HG02759 (cell line): ENCODE measurements at regions not wholly inside any gene's neighbourhood (a gene's known extent, or its start where the extent isn't known, plus 50 kb on each side); places are given as distances from the start of the nearest gene placed in this dataset.
A peak's percentile ranks its signal among the peaks of the same experiment; 100 is the strongest.

Experiments used
- ATAC-seq: cut with Tn5 transposase; IDR thresholded peaks from one replicate; pipeline ENCODE4 v1.9.1; 2021; ENCODE audit warnings: mild to moderate bottlenecking, moderate library complexity; ENCODE audit not compliant: unreplicated experiment

DNA sequence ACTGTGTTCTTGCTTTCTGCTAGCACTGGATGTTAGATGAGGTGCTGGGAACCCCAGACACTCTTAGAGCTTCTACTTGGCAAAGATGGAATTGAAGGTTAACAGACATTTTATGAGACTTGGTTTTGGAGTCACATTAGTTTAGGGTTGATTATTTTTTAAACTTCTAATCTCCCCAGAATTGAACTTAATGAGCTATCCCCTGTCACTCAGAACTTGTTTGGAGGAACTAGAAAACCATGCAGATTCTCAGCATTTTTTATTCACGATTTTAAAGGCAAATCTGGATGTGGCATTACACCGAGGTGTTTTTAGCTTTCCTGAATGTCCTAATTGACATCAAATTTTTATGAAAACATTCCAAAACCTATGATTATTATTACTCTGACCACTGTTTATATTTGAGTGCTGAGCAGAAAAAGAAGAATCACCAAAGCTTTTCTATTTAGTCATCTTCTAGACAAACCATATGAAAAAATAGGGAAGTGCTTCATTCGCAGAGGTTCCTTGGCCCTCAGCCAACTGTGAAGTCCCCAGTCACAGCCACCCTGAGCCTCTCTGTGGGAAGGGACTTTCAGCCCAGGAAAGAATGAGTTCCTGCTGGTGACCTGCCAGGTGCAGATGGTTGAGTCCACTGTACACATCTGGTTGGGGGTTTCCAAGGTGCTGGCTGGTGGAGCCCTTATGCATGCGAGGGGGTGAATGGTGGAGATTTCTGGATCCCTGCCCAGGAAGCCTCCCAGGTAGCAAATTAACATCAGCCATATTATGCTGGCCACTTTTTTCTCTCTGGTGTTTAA is 196.0 kb upstream of the TOPAZ1 start:
- peak; percentile 93 for ATAC-seq

DNA sequence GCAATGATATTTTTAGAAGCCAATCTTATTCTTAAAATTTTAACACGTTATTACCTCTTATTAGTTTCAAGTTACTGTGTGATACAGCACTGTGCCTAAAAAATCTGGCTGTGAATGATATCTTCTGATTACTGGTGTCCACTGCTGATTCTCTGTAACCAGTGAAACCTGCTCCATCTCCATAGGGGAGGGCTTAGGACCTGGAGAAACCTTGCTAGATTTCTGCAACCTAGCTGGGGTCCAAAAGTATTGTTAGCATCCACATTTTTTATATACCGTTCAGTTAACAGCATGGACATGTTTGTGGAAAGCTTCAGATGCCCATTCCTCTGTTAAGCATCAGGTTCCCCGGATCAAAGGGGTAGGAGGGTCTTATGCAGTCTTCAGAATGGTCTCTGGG is 193.9 kb upstream of the TOPAZ1 start:
- no peak for ATAC-seq

DNA sequence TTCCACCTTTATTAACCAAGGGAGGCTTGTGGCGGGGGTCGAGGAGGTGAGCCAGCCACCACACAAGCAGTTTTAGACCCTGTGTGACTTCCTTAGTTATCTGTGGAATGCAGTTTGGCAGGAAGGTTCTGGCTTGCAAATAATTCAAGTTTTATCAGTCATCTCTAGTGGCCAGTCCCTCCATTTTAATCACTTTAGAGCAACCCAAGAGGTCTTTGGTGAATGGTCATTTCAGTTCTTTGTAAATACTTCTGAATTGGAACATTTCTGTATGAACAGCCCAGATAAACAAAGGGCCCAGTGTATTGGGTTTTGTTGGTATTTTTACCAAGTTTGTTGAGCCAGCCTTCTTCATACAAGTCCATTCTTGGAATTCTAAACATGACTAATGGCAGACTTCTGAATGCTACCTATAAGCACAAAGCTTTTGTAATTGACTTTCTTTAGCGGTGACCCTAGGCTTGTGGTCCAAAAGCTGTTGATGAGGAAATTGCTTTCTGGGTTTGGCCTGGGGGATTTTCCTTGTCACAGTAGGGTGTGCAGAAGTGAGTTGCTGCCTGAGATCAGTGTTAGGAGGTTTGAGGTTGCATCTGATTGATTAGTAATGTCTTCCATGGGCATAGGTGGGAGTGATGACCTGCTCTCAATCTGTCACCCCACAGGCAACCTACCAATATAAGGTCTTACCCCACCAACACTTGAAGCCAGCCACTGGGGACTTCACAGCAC is 193.3 kb upstream of the TOPAZ1 start:
- ATAC-seq, result peak; percentile 28

DNA sequence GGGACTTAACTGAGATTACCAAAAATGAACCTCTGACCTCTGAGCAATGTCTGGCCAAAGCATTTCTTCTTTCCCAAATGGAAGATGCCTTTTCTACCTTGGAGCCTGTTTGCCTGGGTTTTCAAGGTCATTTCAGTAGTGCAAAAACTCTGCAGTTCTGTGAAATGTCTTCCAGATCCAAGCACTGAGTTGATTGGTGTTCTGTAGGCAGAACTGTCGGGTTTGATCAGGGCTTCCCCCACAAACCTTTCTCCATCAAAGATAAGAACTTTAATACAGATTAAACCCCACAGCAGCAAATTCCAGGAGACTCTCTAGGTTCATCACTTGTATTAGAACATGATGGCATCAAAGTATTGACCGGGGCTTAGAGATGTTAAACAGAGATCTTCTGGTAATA is 192.7 kb upstream of the TOPAZ1 start:
- ATAC-seq, result no peak

DNA sequence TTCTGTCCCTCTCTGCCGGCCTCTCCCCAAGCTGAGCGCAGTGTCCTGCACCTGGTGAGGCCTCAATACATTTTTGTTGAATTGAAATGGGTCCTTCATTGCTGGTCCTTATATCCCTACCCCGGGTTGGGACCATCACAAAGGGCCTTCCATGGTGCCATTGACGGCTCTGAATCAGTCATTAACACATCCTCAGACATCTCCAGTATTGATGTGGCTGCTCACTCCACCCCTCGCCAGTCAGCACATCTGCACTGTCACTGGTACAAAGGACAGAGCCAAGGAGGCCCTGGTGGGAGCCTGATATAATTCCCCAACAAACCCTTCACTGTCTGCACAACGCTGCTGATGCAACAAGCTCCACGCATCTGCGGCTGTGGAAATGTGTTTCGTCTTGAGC is 191.6 kb upstream of the TOPAZ1 start:
- no peak for ATAC-seq

DNA sequence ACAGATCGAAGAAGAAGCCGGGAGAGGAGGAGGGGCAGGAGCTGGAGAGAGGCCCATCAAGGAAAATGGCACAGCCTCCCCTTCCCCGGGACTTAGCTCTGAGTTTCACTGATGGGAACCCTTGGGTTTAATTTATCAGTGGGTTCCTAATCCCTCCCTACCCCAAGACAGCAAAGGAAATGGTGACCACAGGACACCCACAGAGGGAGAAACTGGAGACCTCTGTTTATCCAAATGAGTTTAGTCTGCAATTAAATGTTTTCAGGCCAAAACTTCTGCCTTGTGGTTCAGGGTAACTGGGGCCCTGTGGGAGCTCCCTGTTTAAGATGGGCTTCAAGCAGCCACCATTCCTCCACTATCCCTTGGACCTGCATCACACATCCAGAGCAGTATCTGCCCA is 190.8 kb upstream of the TOPAZ1 start:
- no peak for ATAC-seq

DNA sequence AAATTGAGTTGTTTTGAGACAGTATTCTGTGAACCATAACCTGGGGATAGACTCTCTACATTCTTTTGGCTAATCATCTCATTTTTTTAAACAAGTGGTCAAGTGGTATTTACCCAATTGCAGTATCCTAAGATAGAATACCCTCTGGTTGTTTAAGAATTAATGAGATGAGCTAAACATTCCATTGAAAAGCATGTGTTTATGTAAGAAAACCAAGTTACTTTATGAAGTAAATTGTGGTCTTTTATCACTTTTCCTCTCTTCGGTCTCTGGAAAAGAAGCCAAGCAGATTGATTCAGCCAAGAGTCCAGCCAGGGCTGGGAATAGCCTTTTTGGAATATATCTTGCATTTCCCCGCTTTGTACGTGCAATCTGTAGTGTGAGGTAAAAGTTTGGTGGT is 185.7 kb upstream of the TOPAZ1 start:
- no peak for ATAC-seq

DNA sequence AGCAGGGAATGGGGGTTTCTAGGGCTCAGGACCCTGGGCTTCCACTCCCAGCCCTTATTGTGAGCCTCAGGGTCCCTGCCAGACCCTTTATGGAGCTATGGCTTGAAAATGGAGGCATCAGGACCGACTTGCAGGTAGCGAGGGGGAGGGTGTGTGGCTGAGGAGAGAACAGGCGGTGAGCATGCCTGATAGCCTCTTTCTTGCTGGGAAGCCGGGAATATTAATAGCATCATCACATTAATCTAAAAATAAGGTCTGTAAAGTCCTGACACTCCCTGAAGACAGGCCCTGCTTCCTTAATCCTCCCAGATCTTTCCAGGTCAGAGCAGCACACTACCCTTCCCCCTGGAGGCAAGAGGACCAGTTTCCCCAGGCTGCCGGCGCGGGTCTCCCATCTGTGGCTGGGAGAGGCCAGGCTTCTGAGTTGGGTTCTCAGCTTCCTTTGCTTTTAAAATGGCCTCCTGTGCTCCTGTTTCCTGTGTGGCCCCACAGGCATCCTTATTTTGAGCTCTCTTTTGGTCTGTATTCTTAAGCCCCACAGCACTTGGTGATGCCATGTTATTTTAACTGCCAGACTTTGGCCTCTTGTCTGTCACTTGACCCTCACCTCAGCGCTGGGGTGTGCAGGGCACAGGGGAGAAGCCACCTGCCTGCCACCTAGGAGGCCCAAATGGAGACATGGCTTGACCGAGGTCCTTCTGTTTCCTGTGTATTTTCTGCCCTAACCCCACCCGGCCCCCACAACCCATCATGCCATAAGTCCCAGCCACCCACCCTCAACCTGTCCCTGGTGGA is 185.0 kb upstream of the TOPAZ1 start:
- ATAC-seq, result no peak

DNA sequence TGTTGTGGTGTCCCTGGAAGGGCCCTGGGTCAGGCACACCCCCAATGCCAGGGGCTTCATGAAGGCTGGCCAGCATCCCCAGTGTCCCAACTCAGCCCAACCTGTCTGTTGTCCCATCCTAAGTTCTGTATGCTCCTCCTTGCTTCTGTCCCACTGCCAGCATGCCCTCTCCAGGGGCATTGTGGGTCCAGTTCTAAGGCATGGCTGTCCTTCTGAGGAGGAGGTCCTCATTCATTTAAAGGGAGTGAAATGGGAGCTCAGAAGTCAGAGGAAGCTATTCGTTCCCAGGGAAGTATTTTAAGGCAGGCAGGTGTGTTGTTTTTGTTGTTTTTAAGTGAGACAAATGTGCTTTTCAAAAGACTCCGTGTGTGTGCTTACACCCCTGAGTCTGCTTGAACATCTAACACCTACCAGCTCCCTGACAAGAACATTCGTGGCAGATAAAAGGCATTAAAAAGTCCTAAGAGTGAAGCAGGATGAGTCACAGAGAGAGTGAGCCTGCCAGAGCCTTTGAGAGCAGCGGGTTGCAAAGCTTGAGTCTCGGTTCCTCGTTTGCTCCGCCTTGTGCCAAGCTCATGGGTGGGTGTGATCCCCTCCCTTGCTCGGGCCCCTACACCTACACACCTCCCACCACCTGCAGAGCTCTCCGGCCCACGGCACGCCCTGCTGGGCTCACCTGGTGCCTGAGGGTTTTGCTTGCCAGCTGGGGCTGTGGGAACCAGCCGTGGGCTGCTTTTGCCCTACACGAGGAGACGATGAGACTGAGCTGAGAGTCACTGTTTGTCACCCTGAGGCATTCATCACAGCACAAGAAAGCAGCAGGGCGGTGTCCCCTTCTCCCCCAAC is 183.4 kb upstream of the TOPAZ1 start:
- peak; percentile 96 for ATAC-seq

DNA sequence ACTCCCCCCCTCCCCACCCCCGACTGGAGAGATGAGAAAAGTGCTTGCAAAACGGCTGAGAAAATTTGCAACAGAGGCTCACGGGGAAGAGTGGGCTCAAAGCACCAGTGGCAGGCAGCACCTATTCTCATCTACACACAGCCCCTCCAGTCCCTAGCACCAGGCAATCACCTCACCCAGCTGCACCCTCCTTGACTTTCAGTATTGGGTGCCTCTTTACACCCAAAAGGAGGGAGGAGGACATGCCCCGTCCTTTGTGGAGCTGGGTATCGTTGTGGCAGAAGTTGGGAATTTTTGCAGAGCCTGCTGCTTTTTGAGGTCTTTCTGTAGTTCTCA is 182.8 kb upstream of the TOPAZ1 start:
- no peak for ATAC-seq

DNA sequence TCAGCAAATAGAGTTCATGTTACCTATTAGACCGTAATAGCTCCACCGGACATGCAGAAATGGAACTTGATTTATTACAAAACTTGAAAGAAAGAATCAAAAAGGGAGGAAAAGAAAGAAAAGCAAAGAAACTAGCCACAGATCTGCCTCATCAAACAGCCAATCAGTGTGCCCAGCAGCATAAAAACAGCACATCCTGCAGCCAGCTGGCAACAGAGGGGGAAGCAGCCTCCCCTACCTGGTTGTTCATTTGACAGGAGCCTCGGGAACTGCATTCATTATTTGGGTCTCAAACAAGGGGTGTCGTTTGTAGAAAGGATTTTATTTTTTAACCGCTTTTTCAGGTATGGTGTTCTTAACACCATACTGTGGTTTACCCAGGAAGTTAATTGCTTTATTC is 181.5 kb upstream of the TOPAZ1 start:
- ATAC-seq, result no peak

DNA sequence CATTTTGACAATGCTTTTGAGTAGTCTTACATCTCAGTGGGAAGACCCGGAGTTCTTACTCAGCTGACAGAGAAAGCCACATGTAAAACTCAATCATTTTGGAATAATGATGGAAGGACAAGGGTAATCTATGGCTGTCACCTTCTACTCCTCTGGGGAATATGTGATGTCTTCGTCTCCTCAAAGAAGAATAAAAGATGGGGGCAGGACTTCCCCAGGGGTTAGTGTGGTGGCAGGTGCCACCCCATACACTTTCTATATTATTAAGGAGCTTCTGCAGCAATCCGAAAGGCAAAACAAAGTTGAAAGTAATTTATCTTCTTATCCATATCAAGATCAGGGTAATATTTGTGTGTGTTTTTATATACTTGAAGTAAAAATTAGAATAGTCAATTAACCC is 180.4 kb upstream of the TOPAZ1 start:
- ATAC-seq, result no peak

DNA sequence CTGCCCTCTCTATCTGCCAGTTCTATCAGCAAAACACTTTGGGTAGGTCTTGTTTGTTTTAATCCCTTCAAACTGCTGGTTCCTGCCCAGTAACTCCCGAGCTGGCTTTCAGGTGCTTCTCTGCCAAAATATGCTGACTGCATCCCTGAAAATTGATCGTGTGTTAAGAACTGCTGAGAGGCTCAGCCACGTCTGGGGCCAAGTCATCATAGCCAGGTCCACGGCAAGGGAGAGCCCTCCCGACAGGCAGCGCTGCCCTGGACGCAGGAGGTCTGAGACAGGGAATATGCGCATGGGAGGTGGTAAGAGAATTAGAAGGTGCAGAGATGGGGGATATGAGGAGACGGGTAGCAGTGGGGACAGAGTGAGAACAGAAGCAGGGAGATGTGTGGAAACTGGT is 179.7 kb upstream of the TOPAZ1 start:
- no peak for ATAC-seq

DNA sequence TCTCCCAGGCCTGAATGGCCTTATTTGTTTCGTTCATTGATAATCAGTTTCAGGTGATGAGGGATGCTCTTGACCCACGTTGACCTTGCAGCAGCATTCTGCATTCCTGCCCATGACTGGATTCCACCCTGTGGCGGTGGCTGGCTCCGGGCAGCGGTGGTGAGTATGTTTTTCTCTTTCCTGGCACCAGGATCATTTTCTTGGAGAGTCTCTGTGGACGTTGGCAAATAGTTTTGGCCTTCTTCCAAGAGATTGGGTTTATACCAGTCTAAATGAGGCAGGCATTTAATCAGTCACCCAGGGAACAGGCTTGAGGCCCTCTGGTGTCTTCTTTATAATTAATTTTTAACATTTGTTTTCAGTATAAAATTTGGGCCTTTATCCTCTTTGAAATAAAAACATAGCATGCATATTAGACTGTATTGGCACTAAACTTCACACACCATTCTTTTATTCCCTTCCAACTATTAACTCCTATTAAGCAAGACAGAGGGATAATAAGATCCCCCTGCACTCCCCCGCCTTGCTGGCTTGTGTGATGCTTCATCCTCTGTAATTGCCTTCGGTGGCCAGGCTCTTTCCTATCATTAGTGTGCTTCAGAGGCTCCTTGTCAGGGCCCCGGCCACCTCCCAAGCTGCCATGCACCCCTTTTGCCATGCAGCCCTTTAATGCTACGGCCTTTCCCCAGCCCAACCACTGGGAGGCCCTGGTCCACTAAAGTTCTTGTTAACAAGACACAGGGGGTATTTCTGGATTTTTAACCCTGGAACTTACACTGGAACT is 176.2 kb upstream of the TOPAZ1 start:
- no peak for ATAC-seq

DNA sequence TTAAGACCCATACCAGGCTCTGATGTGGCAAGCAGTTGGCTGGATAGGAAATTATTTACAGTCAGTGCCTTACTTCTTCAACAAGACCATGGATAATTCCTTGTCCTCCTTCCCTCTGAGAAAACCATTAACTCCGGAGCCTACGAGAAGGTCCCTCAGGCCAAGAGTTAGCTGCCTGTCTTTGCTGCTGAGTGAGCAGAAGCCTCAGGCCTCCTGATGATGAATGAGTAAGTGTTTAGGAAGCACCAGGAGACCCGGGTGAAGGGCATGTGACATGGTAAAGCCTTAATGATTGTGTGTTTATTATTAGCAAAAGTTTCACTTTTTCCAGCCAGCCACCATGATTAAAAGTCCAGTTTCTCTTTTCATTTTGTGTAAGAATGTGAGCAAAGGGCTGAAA is 174.9 kb upstream of the TOPAZ1 start:
- no peak for ATAC-seq

DNA sequence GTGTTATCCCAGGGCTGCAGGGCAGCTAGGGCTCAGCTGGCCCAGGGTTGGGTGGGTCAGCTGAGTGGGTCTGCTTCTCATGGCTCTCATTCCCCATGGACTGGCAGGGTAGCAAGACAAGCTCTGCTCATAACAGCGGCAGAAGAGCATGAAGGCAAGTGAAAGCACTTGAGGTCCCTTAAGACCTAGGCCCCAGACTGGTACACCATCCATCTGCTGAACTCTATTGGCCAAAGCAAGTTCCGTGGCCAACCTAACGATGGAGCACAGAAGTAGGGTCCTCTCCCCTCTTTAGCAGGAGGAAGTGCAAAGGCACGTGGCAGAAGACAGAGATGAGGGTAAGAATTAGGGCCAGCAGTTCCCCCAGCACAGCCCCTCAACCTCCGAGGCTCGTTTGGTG is 174.3 kb upstream of the TOPAZ1 start:
- ATAC-seq, result no peak

DNA sequence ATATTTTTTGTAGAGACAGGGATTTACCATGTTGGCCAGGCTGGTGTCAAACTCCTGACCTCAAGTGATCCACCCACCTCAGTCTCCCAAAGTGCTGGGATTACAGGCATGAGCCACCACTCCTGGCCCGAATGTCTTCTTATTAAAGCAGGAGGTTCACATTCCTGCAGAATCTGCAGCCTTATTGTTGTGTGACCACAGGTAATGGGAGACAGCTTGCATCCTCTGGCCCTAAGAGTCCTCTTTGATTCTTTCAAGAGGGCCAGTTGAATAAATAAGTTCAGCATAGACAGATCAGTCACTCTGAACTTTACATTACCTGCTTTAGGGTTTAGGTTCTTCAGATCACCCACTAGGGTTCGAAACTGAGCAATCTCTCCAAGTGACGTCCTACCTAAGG is 172.9 kb upstream of the TOPAZ1 start:
- no peak for ATAC-seq

DNA sequence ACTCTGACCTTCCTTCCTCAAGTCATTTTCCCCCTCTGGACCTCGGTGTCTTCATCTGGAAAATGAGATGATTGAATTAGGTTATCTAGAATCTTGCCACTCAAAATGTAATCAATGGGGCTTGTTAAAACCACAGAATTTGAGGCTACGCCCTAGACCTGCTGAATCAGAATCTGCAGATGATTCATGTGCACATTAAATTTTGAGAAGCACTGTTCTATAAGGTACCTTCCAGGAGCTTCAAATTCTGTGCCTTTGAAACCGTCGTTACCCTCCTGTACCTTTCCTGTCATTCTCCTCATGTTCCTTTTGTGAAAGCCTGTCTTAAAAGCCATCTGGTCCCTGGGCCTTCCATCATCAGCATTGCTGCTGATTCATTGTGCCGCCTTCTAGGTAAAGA is 172.4 kb upstream of the TOPAZ1 start:
- ATAC-seq, result no peak

DNA sequence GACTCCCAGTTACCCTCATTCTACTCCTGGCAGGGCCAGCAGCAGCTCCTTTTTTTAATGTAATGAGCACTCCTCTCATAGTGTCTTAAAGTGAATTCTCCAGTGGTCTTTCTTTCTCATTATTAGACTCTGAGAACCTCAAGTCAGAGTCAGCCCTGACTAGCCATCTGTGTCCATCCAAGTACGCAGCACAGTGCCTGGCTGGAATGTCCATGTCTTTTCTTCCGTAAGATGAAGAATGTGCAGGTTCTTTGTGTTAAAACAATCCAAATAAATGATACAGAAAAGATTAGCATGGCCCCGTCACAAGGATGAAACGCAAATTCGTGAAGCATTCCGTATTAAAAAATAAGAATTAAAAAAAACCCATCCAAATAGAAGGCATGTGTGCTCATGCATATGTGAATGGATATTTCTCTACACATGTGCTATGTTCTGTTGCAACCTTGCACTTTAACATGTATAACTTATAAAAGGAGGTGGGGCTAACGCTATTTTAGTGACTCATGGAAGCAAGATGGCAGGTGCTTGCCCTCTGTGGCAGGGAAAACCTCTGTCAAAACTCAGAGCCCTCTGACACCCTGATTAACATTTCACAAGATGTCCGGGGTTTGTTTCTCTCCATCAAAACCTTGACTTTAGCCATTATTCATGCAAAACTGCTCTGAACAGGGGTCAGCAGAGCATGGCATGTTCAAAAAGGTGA is 170.7 kb upstream of the TOPAZ1 start:
- no peak for ATAC-seq
